Neutrophil (primary cell): ENCODE measurements at regions not wholly inside any gene's neighbourhood (a gene's known extent, or its start where the extent isn't known, plus 50 kb on each side); places are given as distances from the start of the nearest gene placed in this dataset.

ENCODE experiments used
- H3K27ac ChIP-seq: fragments of 200-600 bp; sonication (generic); 2 replicates; pipeline ENCODE4 v1.5.1; 2016; ENCODE audit warnings: mild to moderate bottlenecking, moderate library complexity
- H3K27me3 ChIP-seq: fragments of 200-600 bp; sonication (generic); 2 replicates; pipeline ENCODE4 v1.6.0; 2016; ENCODE audit warnings: mild to moderate bottlenecking
- H3K36me3 ChIP-seq: fragments of 200-600 bp; sonication (generic); 2 replicates; pipeline ENCODE4 v1.5.1; 2017
- H3K4me1 ChIP-seq, 2 experiments: fragments of 200-600 bp in 1 of 2; sonication (generic) in 1 of 2; 1 replicate in 1 of 2; 2 replicates in 1 of 2; pipeline versions ENCODE4 v1.5.1 to v1.6.1; 2013 to 2016; ENCODE audit warnings: low read depth in 1 of 2, low read length in 1 of 2, mild to moderate bottlenecking in 1 of 2, moderate library complexity in 1 of 2; ENCODE audit not compliant: control insufficient read depth in 1 of 2, insufficient read depth in 1 of 2
- H3K4me3 ChIP-seq, 2 experiments: fragments of 200-600 bp in 1 of 2; sonication (generic) in 1 of 2; 1 replicate in 1 of 2; 2 replicates in 1 of 2; pipeline ENCODE4 v1.5.1; 2013 to 2016; ENCODE audit warnings: low read depth in 1 of 2, low read length in 1 of 2, mild to moderate bottlenecking in 1 of 2, moderate library complexity in 1 of 2
- H3K9me3 ChIP-seq: fragments of 200-600 bp; sonication (generic); 2 replicates; pipeline ENCODE4 v1.5.1; 2016
- TF ChIP-seq, protein P1 (sequence below): fragments of 200-600 bp; sonication (generic); IDR thresholded peaks from 2 replicates; pipeline ENCODE4 v1.5.1; 2016; ENCODE audit warnings: antibody characterized with exemption

DNA sequence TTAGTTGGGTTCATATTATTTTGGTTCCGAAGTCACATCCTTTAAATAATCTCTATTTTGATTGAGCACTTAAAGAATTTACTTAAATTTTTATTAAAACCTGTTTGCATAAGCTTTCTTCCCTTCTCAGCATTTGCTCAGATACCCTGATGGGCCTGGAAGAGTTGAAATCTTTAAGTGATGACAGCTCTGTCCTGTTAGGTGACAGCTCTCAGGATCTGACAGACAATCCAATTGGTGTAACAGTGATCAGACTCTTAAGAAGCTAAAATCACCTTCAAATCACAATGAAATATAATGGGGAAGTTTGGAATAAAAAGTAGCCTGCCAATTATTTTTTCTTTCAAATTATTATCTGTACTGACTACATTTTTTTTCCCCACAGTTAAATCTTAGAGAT is 284.4 kb downstream of the LMO7 start:
- TF ChIP-seq, protein P1, sequence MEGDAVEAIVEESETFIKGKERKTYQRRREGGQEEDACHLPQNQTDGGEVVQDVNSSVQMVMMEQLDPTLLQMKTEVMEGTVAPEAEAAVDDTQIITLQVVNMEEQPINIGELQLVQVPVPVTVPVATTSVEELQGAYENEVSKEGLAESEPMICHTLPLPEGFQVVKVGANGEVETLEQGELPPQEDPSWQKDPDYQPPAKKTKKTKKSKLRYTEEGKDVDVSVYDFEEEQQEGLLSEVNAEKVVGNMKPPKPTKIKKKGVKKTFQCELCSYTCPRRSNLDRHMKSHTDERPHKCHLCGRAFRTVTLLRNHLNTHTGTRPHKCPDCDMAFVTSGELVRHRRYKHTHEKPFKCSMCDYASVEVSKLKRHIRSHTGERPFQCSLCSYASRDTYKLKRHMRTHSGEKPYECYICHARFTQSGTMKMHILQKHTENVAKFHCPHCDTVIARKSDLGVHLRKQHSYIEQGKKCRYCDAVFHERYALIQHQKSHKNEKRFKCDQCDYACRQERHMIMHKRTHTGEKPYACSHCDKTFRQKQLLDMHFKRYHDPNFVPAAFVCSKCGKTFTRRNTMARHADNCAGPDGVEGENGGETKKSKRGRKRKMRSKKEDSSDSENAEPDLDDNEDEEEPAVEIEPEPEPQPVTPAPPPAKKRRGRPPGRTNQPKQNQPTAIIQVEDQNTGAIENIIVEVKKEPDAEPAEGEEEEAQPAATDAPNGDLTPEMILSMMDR: no peak
- Histone ChIP-seq H3K9me3 (no peaks in the 10 kb centered on the region), H3K27me3 (no peaks in the 10 kb centered on the region)

GRCh38 chr13:75919660-75920199 is 283.6 kb downstream of the LMO7 start:
- TF ChIP-seq, protein P1: no peak
- H3K27ac ChIP-seq: no peak overlapping the region
- H3K4me1 ChIP-seq: no peaks in the 10 kb centered on the region
- H3K9me3 ChIP-seq: no peaks in the 10 kb centered on the region
- H3K27me3 ChIP-seq: no peaks in the 10 kb centered on the region
- no peaks in the 10 kb centered on the region for H3K36me3 ChIP-seq
- H3K4me3 ChIP-seq: no peak overlapping the region

More for the DNA sequence above, 284.4 kb downstream of the LMO7 start:
- Histone ChIP-seq H3K4me1 (no peaks in the 10 kb centered on the region), H3K36me3 (no peaks in the 10 kb centered on the region), H3K27ac (no peak overlapping the region), H3K4me3 (no peak overlapping the region)

- Histone ChIP-seq H3K36me3 (no peaks in the 10 kb centered on the region), H3K4me1 (no peaks in the 10 kb centered on the region), H3K9me3 (no peaks in the 10 kb centered on the region), H3K27me3 (no peaks in the 10 kb centered on the region), H3K27ac (no peak overlapping the region), H3K4me3 (no peak overlapping the region)
- TF ChIP-seq, protein P1: no peak
Measured at GRCh38 chr13:75915066-75915465, 278.9 kb downstream of the LMO7 start.

DNA sequence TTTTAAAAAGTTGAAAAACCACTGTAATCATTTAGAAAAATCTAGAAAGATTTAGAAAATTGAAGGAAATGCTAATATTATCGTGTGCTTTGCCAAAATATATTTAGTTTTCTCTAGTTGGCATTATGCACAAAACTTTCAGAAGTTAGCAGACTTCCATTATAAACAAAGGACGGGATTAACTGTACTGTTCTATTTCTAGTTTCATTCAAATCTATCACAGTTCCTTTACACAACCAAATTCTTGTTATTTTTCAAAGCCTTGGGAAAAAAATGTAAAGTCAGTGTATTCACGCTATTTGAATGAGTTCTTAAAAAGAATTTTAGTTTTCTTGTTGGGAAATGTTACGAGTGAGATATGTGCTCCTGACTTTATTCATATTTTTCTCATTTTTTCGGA is 277.8 kb downstream of the LMO7 start:
- Histone ChIP-seq H3K4me1 (no peaks in the 10 kb centered on the region), H3K36me3 (no peaks in the 10 kb centered on the region), H3K27ac (no peak overlapping the region), H3K9me3 (no peaks in the 10 kb centered on the region), H3K27me3 (no peaks in the 10 kb centered on the region), H3K4me3 (no peak overlapping the region)
- TF ChIP-seq, protein P1: no peak

DNA sequence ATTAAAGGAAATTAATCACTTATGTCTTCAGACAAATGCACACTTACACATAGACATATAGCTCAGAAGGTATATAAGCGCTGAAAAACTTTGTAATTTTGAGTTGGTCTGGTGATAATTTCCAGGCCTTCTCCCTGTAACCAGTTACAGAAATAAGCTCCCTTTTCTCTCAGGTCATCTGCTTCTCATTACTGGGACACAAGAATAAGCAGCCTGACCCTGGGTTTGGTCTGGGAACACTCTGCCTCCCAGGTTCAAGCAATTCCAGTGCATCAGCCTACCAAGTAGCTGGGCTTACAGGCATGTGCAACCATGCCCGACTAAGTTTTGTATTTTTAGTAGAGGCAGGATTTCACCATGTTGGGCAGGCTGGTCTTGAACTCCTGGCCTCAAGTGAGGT is 274.5 kb downstream of the LMO7 start:
- H3K27ac ChIP-seq: no peak overlapping the region
- no peaks in the 10 kb centered on the region for H3K9me3 ChIP-seq
- H3K36me3 ChIP-seq: no peaks in the 10 kb centered on the region
- no peaks in the 10 kb centered on the region for H3K4me1 ChIP-seq
- H3K4me3 ChIP-seq: no peak overlapping the region
- no peaks in the 10 kb centered on the region for H3K27me3 ChIP-seq
- TF ChIP-seq, protein P1: no peak
